ENCODE measurements at regions not wholly inside any gene's neighbourhood (a gene's known extent, or its start where the extent isn't known, plus 50 kb on each side); places are given as distances from the start of the nearest gene placed in this dataset.
A peak's percentile ranks its signal among the peaks of the same experiment; 100 is the strongest.

GRCh38 chr4:184269879-184270430 is 52.3 kb upstream of the ENPP6 start:
- ChIA-PET CTCF (interaction anchor here (1.1 kb wide), 1 partner anchor 267 kb away, joined by 4 read pairs; no protein-coding TSS in a partner anchor), POLR2A (no interaction called here)
- in situ Hi-C loops (cut with HindIII; ENCODE audit: low pct_unique_long_range_greater_than_20kb, low sequenced_read_pairs): no loop called here
- H3K4me1 ChIP-seq (ENCODE audit: control insufficient read depth, insufficient read depth, low read length): peaks cover 16% of the 10 kb centered on the region
- no peak overlapping the region for H3K27ac ChIP-seq (ENCODE audit: low read length)
- H3K36me3 ChIP-seq (ENCODE audit: control insufficient read depth, insufficient read depth, low read length): no peaks in the 10 kb centered on the region
- intact Hi-C loops (cut with micrococcal nuclease; ENCODE audit: unreplicated experiment): loop anchor here (10.0 kb wide), 1 partner anchor 115 kb away; no protein-coding TSS in a partner anchor
- BruUV-seq (replicated peaks): no TSS peak
- H3K4me3 ChIP-seq (ENCODE audit: low read depth in 2 of 2, low read length in 2 of 2): no peak overlapping the region
- DNase-seq (ENCODE audit: low read depth, low spot score) (no peak), ATAC-seq (no peak)
- H3K9me3 ChIP-seq (ENCODE audit: control insufficient read depth, insufficient read depth, low read depth, low read length): no peaks in the 10 kb centered on the region
- no peaks in the 10 kb centered on the region for H3K27me3 ChIP-seq (ENCODE audit: control insufficient read depth, insufficient read depth, low read length)
- TF ChIP-seq REST (IDR thresholded peaks at IDR 0.05; ENCODE audit: insufficient read depth in 1 of 2, low read depth in 2 of 2, low read length in 1 of 2): no peak
- TF ChIP-seq CTCF (IDR thresholded peaks at IDR 0.05): no peak
- no peak for TF ChIP-seq POLR2AphosphoS5 (IDR thresholded peaks at IDR 0.05; ENCODE audit: low read depth, low read length)
- no peak for TF ChIP-seq TCF7L2 (IDR thresholded peaks at IDR 0.05; ENCODE audit: low read depth, low read length)
- TF ChIP-seq SIN3A (IDR thresholded peaks at IDR 0.05; ENCODE audit: borderline replicate concordance, insufficient read depth, low read depth, low read length): no peak

GRCh38 chr4:184268584-184269160 is 51.0 kb upstream of the ENPP6 start:
- ATAC-seq (no peak), DNase-seq (ENCODE audit: low read depth, low spot score) (no peak)
- peak overlapping the region; percentile 46 to 71; a peak in 3 of 4 replicates for H3K4me3 ChIP-seq (ENCODE audit: low read depth in 2 of 2, low read length in 2 of 2)
- POLR2A ChIA-PET: no interaction called here
- no peaks in the 10 kb centered on the region for H3K9me3 ChIP-seq (ENCODE audit: control insufficient read depth, insufficient read depth, low read depth, low read length)
- H3K4me1 ChIP-seq (ENCODE audit: control insufficient read depth, insufficient read depth, low read length): peaks cover 16% of the 10 kb centered on the region
- peak overlapping the region; percentile 81 for H3K27ac ChIP-seq (ENCODE audit: low read length)
- TF ChIP-seq TCF7L2 (IDR thresholded peaks at IDR 0.05; ENCODE audit: low read depth, low read length): no peak
- TF ChIP-seq SIN3A (IDR thresholded peaks at IDR 0.05; ENCODE audit: borderline replicate concordance, insufficient read depth, low read depth, low read length): no peak
- TF ChIP-seq CTCF (IDR thresholded peaks at IDR 0.05): no peak
- no peak for TF ChIP-seq REST (IDR thresholded peaks at IDR 0.05; ENCODE audit: insufficient read depth in 1 of 2, low read depth in 2 of 2, low read length in 1 of 2)
- no peak for TF ChIP-seq POLR2AphosphoS5 (IDR thresholded peaks at IDR 0.05; ENCODE audit: low read depth, low read length)
- H3K27me3 ChIP-seq (ENCODE audit: control insufficient read depth, insufficient read depth, low read length): no peaks in the 10 kb centered on the region
- H3K36me3 ChIP-seq (ENCODE audit: control insufficient read depth, insufficient read depth, low read length): no peaks in the 10 kb centered on the region
- BruUV-seq (replicated peaks): no TSS peak
- CTCF ChIA-PET: no interaction called here
- in situ Hi-C loops (cut with HindIII; ENCODE audit: low pct_unique_long_range_greater_than_20kb, low sequenced_read_pairs) (no loop called here), intact Hi-C loops (cut with micrococcal nuclease; ENCODE audit: unreplicated experiment) (loop anchor here (10.0 kb wide), 1 partner anchor 116 kb away; no protein-coding TSS in a partner anchor)

Data from Panc1 (cell line).